Choroid plexus epithelial cell (primary cell): ENCODE measurements at regions not wholly inside any gene's neighbourhood (a gene's known extent, or its start where the extent isn't known, plus 50 kb on each side); places are given as distances from the start of the nearest gene placed in this dataset.
"Not testable (repeated sequence)": the region's sequence is repeated elsewhere in the genome, so short reads cannot be mapped to it uniquely, and the experiment has no call there.

ENCODE experiments used
- DNase-seq: peaks from one replicate; pipeline ENCODE4 v3.0.0-alpha.2; 2010; ENCODE audit warnings: low read depth
- H3K4me3 ChIP-seq: 2 replicates; pipeline ENCODE4 v1.5.1; 2011; ENCODE audit warnings: low read depth, mild to moderate bottlenecking, control low read depth, low read length, moderate library complexity
- CTCF ChIP-seq: conservative IDR thresholded peaks from 2 replicates; pipeline ENCODE4 v1.5.1; 2011; ENCODE audit warnings: low read depth, mild to moderate bottlenecking, control low read depth, inconsistent platforms, low read length, moderate library complexity

- no peak for TF ChIP-seq CTCF
- no peak for DNase-seq
These were observed 139.3 kb upstream of the ZNF267 start for GRCh38 chr16:31734265-31734664.

DNA sequence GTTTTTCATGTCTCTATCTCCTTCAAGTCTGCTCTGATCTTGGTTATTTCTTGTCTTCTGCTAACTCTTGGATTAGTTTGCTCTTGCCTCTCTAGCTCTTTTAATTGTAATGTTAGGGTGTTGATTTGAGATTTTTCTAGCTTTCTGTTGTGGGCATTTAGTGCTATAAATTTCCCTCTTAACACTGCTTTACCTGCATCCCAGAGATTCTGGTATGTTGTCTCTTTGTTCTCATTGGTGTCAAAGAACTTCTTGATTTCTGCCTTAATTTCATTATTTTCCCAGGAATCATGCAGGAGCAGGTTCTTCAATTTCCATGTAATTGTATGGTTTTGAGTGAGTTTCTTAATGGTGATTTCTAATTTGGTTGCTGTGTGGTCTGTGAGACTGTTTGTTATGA is 128.5 kb upstream of the ZNF267 start:
- DNase-seq, H3K4me3 ChIP-seq: not testable (repeated sequence)

More at GRCh38 chr16:31734265-31734664, 139.3 kb upstream of the ZNF267 start:
- H3K4me3 ChIP-seq: no peak overlapping the region

- no peak overlapping the region for H3K4me3 ChIP-seq
- TF ChIP-seq CTCF: no peak
- no peak for DNase-seq
These were observed 127.7 kb upstream of the ZNF267 start for GRCh38 chr16:31745900-31746299.

GRCh38 chr16:31754998-31755615 is 118.5 kb upstream of the ZNF267 start:
- TF ChIP-seq CTCF: no peak
- peak; percentile 1 for DNase-seq
- no peak overlapping the region for H3K4me3 ChIP-seq

DNA sequence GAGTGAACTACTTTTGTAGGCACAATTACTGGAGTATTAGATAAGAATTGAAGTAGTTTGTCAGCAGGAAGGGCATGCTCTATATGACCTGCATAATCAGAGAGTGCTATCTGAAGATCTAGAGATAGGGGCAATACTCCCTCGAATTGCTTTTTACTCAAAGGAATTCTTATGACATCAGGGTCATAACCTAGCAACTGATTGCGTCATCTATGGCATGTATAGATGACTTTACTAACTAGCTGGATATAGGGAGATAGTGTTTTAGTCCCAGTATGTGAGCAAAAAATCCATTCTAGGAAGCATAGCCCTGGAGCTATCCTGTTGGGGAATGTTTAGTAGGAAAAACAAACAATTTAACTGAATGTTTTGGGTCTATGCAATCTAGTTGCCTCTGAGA is 109.5 kb upstream of the ZNF267 start:
- DNase-seq: no peak
- TF ChIP-seq CTCF: no peak
- no peak overlapping the region for H3K4me3 ChIP-seq

DNA sequence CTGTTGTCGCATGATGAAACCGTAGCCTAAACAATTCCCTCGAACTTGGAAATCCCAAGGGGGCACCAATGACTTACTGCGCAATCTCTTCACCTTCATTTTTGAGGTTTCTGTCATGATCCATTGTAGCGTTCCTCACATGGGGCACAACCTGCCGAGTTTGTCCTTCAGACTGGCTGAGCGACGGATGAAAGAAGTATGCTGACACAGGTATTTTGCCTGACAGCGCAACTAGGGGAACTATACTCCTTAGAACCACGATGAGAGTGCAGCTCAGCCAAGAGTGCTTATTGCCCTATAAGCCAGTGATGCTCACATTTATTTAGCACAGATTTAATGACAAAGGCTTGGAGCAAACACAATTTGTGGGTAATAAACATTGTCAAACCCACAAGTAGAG is 106.3 kb upstream of the ZNF267 start:
- DNase-seq: no peak
- H3K4me3 ChIP-seq: no peak overlapping the region
- no peak for TF ChIP-seq CTCF

DNA sequence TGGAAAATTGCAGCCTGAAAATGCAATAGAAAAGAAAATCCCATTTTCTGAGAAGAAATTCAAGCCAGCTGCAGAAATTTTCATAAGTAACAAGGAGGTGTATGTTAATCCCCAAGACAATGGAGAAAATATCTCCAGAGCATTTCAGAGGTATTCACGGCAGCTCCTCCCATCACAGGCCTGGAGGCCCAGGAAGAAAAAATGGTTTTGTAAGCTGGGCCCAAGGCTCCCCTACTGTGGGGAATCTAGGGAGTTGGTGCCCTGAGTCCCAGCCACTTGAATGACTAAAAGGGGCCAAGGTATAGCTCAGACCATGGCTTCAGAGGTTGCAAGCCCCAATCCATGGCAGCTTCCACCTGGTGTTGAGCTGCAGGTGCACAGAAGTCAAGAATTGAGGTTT is 93.3 kb upstream of the ZNF267 start:
- H3K4me3 ChIP-seq: no peak overlapping the region

More for the DNA sequence above, 93.3 kb upstream of the ZNF267 start:
- no peak for DNase-seq
- no peak for TF ChIP-seq CTCF
